Breast epithelium (tissue), 3 donors: ENCODE measurements at regions not wholly inside any gene's neighbourhood (a gene's known extent, or its start where the extent isn't known, plus 50 kb on each side); places are given as distances from the start of the nearest gene placed in this dataset.

ENCODE experiments used
- POLR2A ChIP-seq: fragments of 450-650 bp; IDR thresholded peaks from one replicate; pipeline ENCODE4 v1.6.1; 2016; ENCODE audit warnings: antibody characterized with exemption, mild to moderate bottlenecking, moderate library complexity
- POLR2AphosphoS5 ChIP-seq, 3 donors: sonication (generic); formaldehyde crosslinking; IDR thresholded peaks; one replicate each; pipeline ENCODE4 v1.6.1; 2017; ENCODE audit warnings: antibody characterized with exemption in 3 of 3
- TF ChIP-seq, protein P1 (sequence below), 3 donors: fragments of 450-650 bp; IDR thresholded peaks; one replicate each; pipeline ENCODE4 v1.5.1; 2016 to 2017; ENCODE audit warnings: antibody characterized with exemption in 3 of 3, mild to moderate bottlenecking in 3 of 3, moderate library complexity in 3 of 3

DNA sequence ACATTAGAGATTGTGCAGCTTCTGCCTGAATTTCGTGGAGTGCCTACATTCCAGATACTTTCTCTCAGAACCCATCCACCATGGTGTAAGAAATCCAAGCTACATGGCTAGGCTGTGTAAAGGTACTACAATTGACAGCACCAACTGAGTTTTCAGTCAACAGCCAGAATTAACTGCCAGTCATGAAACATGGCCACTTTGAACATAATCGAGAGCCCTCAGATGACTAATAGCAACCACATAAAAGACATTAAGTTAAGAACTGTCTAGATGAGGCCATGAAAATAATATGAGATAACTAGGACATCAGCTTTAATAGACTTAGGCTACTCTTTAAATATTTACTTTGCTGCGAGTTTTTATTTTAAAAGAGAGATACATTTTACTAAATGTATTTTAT lies 1106.8 kb upstream of the LRRTM3 start:
- TF ChIP-seq, protein P1, sequence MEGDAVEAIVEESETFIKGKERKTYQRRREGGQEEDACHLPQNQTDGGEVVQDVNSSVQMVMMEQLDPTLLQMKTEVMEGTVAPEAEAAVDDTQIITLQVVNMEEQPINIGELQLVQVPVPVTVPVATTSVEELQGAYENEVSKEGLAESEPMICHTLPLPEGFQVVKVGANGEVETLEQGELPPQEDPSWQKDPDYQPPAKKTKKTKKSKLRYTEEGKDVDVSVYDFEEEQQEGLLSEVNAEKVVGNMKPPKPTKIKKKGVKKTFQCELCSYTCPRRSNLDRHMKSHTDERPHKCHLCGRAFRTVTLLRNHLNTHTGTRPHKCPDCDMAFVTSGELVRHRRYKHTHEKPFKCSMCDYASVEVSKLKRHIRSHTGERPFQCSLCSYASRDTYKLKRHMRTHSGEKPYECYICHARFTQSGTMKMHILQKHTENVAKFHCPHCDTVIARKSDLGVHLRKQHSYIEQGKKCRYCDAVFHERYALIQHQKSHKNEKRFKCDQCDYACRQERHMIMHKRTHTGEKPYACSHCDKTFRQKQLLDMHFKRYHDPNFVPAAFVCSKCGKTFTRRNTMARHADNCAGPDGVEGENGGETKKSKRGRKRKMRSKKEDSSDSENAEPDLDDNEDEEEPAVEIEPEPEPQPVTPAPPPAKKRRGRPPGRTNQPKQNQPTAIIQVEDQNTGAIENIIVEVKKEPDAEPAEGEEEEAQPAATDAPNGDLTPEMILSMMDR (IDR thresholded peaks at IDR 0.05): no peak
- TF ChIP-seq POLR2A (no peak), POLR2AphosphoS5 (IDR thresholded peaks at IDR 0.05) (no peak)
